Mesenchymal stem cell (in vitro differentiated cells and primary cell): ENCODE measurements at regions not wholly inside any gene's neighbourhood (a gene's known extent, or its start where the extent isn't known, plus 50 kb on each side); places are given as distances from the start of the nearest gene placed in this dataset.

Experiments used
- DNase-seq: peaks from one replicate; pipeline ENCODE4 v3.0.0-alpha.2; 2013
- H2AFZ ChIP-seq: one replicate; pipeline ENCODE4 v1.6.1; 2013; ENCODE audit warnings: low read depth, mild to moderate bottlenecking, control low read depth, inconsistent platforms, low read length, moderate library complexity
- H2AK5ac ChIP-seq: 2 replicates; pipeline ENCODE4 v1.6.1; 2013; ENCODE audit warnings: low read length, moderate library complexity, mild to moderate bottlenecking, inconsistent platforms; ENCODE audit not compliant: severe bottlenecking
- H2BK120ac ChIP-seq: one replicate; pipeline ENCODE4 v1.6.1; 2013; ENCODE audit warnings: low read depth, mild to moderate bottlenecking, inconsistent platforms, low read length, moderate library complexity
- H2BK12ac ChIP-seq, 2 experiments: one replicate each; pipeline ENCODE4 v1.6.1; 2013; ENCODE audit warnings: inconsistent platforms in 2 of 2, low read length in 2 of 2, mild to moderate bottlenecking in 2 of 2, moderate library complexity in 2 of 2, control low read depth in 1 of 2
- H2BK15ac ChIP-seq: one replicate; pipeline ENCODE4 v1.6.1; 2013; ENCODE audit warnings: mild to moderate bottlenecking, low read depth, inconsistent platforms; ENCODE audit not compliant: poor library complexity, severe bottlenecking
- H2BK5ac ChIP-seq: 2 replicates; pipeline ENCODE4 v1.6.1; 2013; ENCODE audit warnings: low read depth, mild to moderate bottlenecking, low read length, control low read depth, inconsistent platforms; ENCODE audit not compliant: poor library complexity, severe bottlenecking
- H3K14ac ChIP-seq, 2 experiments: one replicate each; pipeline ENCODE4 v1.6.1; 2013; ENCODE audit warnings: inconsistent platforms in 2 of 2, low read length in 2 of 2, control low read depth in 1 of 2, mild to moderate bottlenecking in 1 of 2, moderate library complexity in 1 of 2
- H3K18ac ChIP-seq, 2 experiments: one replicate each; pipeline ENCODE4 v1.6.1; 2013; ENCODE audit warnings: inconsistent platforms in 2 of 2, low read length in 2 of 2, control low read depth in 1 of 2, low read depth in 1 of 2, mild to moderate bottlenecking in 1 of 2
- H3K23ac ChIP-seq, 2 experiments: one replicate each; pipeline ENCODE4 v1.6.1; 2013; ENCODE audit warnings: inconsistent platforms in 2 of 2, low read length in 2 of 2, mild to moderate bottlenecking in 2 of 2, moderate library complexity in 2 of 2, control low read depth in 1 of 2
- H3K27ac ChIP-seq: 2 replicates; pipeline ENCODE4 v1.5.1; 2013; ENCODE audit warnings: mild to moderate bottlenecking, moderate library complexity, low read length, control low read depth, inconsistent platforms; ENCODE audit not compliant: poor library complexity, severe bottlenecking
- H3K27me3 ChIP-seq, 2 experiments: 2 replicates each; pipeline versions ENCODE4 v1.6.1 to v1.7.0; 2013; ENCODE audit warnings: low read length in 2 of 2, mild to moderate bottlenecking in 2 of 2, moderate library complexity in 2 of 2, control low read depth in 1 of 2, inconsistent platforms in 1 of 2; ENCODE audit not compliant: control insufficient read depth in 1 of 2, insufficient read depth in 1 of 2
- H3K36me3 ChIP-seq, 2 experiments: 2 replicates each; pipeline versions ENCODE4 v1.6.1 to v1.7.0; 2013; ENCODE audit warnings: low read length in 2 of 2, control low read depth in 1 of 2, inconsistent platforms in 1 of 2, low read depth in 1 of 2, mild to moderate bottlenecking in 1 of 2; ENCODE audit not compliant: insufficient read depth in 2 of 2, control insufficient read depth in 1 of 2
- H3K4ac ChIP-seq, 2 experiments: one replicate each; pipeline ENCODE4 v1.6.1; 2013; ENCODE audit warnings: inconsistent platforms in 2 of 2, low read length in 2 of 2, mild to moderate bottlenecking in 2 of 2, moderate library complexity in 2 of 2, control low read depth in 1 of 2, low read depth in 1 of 2
- H3K4me1 ChIP-seq: 2 replicates; pipeline ENCODE4 v1.6.1; 2013; ENCODE audit warnings: low read depth, low read length, control low read depth; ENCODE audit not compliant: control insufficient read depth, insufficient read depth
- H3K4me2 ChIP-seq: 2 replicates; pipeline ENCODE4 v1.6.1; 2013; ENCODE audit warnings: low read length, mild to moderate bottlenecking, inconsistent platforms; ENCODE audit not compliant: poor library complexity, severe bottlenecking
- H3K4me3 ChIP-seq, 2 experiments: 2 replicates each; pipeline versions ENCODE4 v1.5.1 to v1.7.0; 2013; ENCODE audit warnings: low read length in 2 of 2, mild to moderate bottlenecking in 2 of 2, control low read depth in 1 of 2, low read depth in 1 of 2; ENCODE audit not compliant: insufficient read depth in 1 of 2
- H3K79me1 ChIP-seq: replicated peaks from 2 replicates; pipeline ENCODE4 v1.6.1; 2013; ENCODE audit warnings: mild to moderate bottlenecking, control low read depth, low read length, inconsistent platforms; ENCODE audit not compliant: poor library complexity, severe bottlenecking
- H3K9ac ChIP-seq: 2 replicates; pipeline ENCODE4 v1.7.0; 2013; ENCODE audit warnings: mild to moderate bottlenecking, low read length, moderate library complexity
- H3K9me3 ChIP-seq: 2 replicates; pipeline ENCODE4 v1.7.0; 2013; ENCODE audit warnings: mild to moderate bottlenecking, low read length; ENCODE audit not compliant: control insufficient read depth
- H4K8ac ChIP-seq: one replicate; pipeline ENCODE4 v1.6.1; 2013; ENCODE audit warnings: inconsistent platforms, mild to moderate bottlenecking, low read length, moderate library complexity
- H4K91ac ChIP-seq: one replicate; pipeline ENCODE4 v1.6.1; 2013; ENCODE audit warnings: mild to moderate bottlenecking, low read length, inconsistent platforms
- WGBS: methylation state at CpG from one replicate; pipeline ENCODE4 v1.1.7; 2013; ENCODE audit warnings: mixed read lengths; 5-methylcytosine and 5-hydroxymethylcytosine counted together

GRCh38 chr16:52379551-52379950 is 167.4 kb downstream of the TOX3 start:
- no peak overlapping the region for H3K4me3 ChIP-seq
- no peak overlapping the region for H4K8ac ChIP-seq
- no peak overlapping the region for H4K91ac ChIP-seq
- no peak overlapping the region for H2BK15ac ChIP-seq
- no peak overlapping the region for H3K14ac ChIP-seq
- H3K4ac ChIP-seq, result no peak overlapping the region
- no peak overlapping the region for H2AK5ac ChIP-seq
- no peak overlapping the region for H2AFZ ChIP-seq
- no peak overlapping the region for H2BK12ac ChIP-seq
- H3K36me3 ChIP-seq, result no peaks in the 10 kb centered on the region
- no peak overlapping the region for H3K4me2 ChIP-seq
- no peaks in the 10 kb centered on the region for H3K27me3 ChIP-seq
- H3K27ac ChIP-seq, result no peak overlapping the region
- WGBS, result 73% methylated on average over 1 of the region's 1 CpG
- H2BK5ac ChIP-seq, result no peak overlapping the region
- no peaks in the 10 kb centered on the region for H3K4me1 ChIP-seq
- no peak overlapping the region for H3K18ac ChIP-seq
- no peak overlapping the region for H3K23ac ChIP-seq
- no peak overlapping the region for H3K9ac ChIP-seq
- DNase-seq, result no peak
- H3K79me1 ChIP-seq, result no peaks in the 10 kb centered on the region
- no peak overlapping the region for H2BK120ac ChIP-seq
- no peaks in the 10 kb centered on the region for H3K9me3 ChIP-seq

DNA sequence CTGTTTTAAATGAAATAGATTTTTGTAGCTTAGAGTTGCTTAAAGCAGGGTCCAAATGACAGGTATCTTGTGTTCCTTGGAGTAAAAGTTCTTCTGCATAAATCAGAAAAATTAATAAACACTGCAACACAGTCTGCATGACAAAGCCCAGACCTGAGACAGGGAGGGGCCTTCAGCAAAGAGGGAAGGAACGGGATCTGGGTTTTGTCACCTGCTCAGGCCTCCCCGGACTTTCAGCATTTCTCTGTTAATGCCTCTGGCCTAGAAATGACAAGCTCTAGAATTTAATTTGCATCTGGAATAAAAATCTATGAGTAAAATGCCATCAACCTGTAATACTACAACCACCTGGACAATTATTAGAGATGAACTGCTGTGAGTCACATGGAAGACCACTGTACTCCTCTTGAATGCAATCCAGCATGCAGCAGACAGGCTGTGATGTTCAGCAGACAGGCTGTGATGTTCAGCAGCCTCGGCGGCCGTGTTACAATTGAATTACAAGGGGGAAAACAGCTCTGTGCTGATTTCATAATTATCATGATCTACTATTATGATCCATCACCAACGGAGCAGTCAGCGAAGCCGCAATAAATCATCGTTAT is 170.2 kb downstream of the TOX3 start:
- no peak overlapping the region for H3K18ac ChIP-seq
- no peaks in the 10 kb centered on the region for H3K36me3 ChIP-seq
- H3K9ac ChIP-seq, result no peak overlapping the region
- H3K79me1 ChIP-seq, result no peaks in the 10 kb centered on the region
- no peaks in the 10 kb centered on the region for H3K27me3 ChIP-seq
- H2BK12ac ChIP-seq, result no peak overlapping the region
- no peak overlapping the region for H3K4me3 ChIP-seq
- no peak overlapping the region for H3K4me2 ChIP-seq
- no peak overlapping the region for H3K23ac ChIP-seq
- WGBS, result 55% methylated on average over 8 of the region's 9 CpGs
- H3K4me1 ChIP-seq, result no peaks in the 10 kb centered on the region
- no peak overlapping the region for H2BK15ac ChIP-seq
- no peak overlapping the region for H4K8ac ChIP-seq
- H2BK5ac ChIP-seq, result no peak overlapping the region
- H4K91ac ChIP-seq, result no peak overlapping the region
- peaks cover 3% of the 10 kb centered on the region for H3K9me3 ChIP-seq
- no peak for DNase-seq
- no peak overlapping the region for H2AFZ ChIP-seq
- H3K4ac ChIP-seq, result no peak overlapping the region
- H3K27ac ChIP-seq, result no peak overlapping the region
- H3K14ac ChIP-seq, result no peak overlapping the region
- H2AK5ac ChIP-seq, result no peak overlapping the region
- no peak overlapping the region for H2BK120ac ChIP-seq

DNA sequence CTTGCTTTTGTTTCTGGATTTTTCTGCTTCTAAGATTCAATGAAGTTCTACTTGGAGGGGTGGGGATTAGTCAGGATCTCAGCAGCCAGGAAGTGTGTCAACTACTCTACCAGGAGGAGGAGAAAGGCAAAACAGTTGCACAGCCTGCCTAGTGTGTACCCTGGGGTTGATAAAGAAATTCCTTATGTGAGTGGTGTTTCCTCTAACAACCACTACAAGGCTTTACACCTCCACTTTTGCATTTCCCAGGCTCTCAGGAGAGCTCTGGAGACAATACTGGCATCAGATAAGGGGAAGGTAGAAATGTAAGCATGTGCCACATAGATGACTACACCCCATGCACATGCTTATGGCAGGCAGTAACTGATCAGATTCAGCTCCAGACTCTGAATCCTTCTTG is 174.6 kb downstream of the TOX3 start:
- H3K9me3 ChIP-seq, result peaks cover 3% of the 10 kb centered on the region
- no peak overlapping the region for H2BK120ac ChIP-seq
- no peak overlapping the region for H2BK5ac ChIP-seq
- no peak overlapping the region for H4K8ac ChIP-seq
- H3K18ac ChIP-seq, result no peak overlapping the region
- no peak overlapping the region for H2BK15ac ChIP-seq
- H2BK12ac ChIP-seq, result no peak overlapping the region
- no peak overlapping the region for H3K23ac ChIP-seq
- H3K14ac ChIP-seq, result no peak overlapping the region
- H3K4ac ChIP-seq, result no peak overlapping the region
- no peaks in the 10 kb centered on the region for H3K4me1 ChIP-seq
- H3K27ac ChIP-seq, result no peak overlapping the region
- DNase-seq, result no peak
- no peak overlapping the region for H4K91ac ChIP-seq
- H3K4me3 ChIP-seq, result no peak overlapping the region
- no peak overlapping the region for H2AK5ac ChIP-seq
- no peak overlapping the region for H3K4me2 ChIP-seq
- H3K36me3 ChIP-seq, result no peaks in the 10 kb centered on the region
- no peak overlapping the region for H2AFZ ChIP-seq
- no peak overlapping the region for H3K9ac ChIP-seq
- no peaks in the 10 kb centered on the region for H3K79me1 ChIP-seq
- no peaks in the 10 kb centered on the region for H3K27me3 ChIP-seq

- 42% methylated on average over 4 of the region's 4 CpGs for WGBS
- DNase-seq, result no peak
- H2BK120ac ChIP-seq, result no peak overlapping the region
Measured at GRCh38 chr16:52368859-52369258, 178.1 kb downstream of the TOX3 start.

More at GRCh38 chr16:52368859-52369258, 178.1 kb downstream of the TOX3 start:
- Histone ChIP-seq H2AK5ac (no peak overlapping the region), H3K79me1 (no peaks in the 10 kb centered on the region), H3K4me3 (no peak overlapping the region), H3K4me2 (no peak overlapping the region), H3K27ac (no peak overlapping the region), H3K36me3 (no peaks in the 10 kb centered on the region), H2BK15ac (no peak overlapping the region), H3K14ac (no peak overlapping the region), H3K4me1 (no peaks in the 10 kb centered on the region), H3K27me3 (no peaks in the 10 kb centered on the region), H3K9ac (no peak overlapping the region), H2BK12ac (no peak overlapping the region), H4K8ac (no peak overlapping the region), H2BK5ac (no peak overlapping the region), H3K9me3 (peaks cover 3% of the 10 kb centered on the region), H3K4ac (no peak overlapping the region), H4K91ac (no peak overlapping the region), H3K23ac (no peak overlapping the region), H2AFZ (no peak overlapping the region), H3K18ac (no peak overlapping the region)
